ENCODE measurements at regions not wholly inside any gene's neighbourhood (a gene's known extent, or its start where the extent isn't known, plus 50 kb on each side); places are given as distances from the start of the nearest gene placed in this dataset.

DNA sequence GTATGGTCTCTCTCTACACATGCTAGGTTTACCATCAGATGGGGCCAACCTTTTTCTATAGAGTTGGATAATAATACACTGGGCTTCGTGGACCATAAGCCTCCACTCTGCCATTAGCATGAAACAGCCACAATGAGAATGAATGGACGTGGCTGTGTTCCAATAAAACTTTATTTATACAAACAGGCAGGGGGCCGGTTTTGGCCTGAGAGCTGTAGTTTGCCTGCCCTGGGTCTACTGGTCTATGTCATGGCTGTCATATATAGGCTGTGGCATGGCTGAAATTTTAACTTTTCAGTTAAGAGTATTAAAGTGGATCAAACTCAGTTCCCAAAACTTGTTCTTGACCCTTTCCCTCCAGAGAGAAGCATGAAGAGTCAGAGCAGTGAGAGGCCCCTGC lies 120.3 kb upstream of the MYL2 start:
- Histone ChIP-seq H3K9me3 (peaks cover 0 to 4% of the 10 kb centered on the region in 2 donors), H3K4me3 (no peak overlapping the region), H3K27me3 (no peaks in the 10 kb centered on the region), H3K27ac (no peak overlapping the region), H3K4me1 (ENCODE audit: insufficient read depth) (no peaks in the 10 kb centered on the region), H3K36me3 (no peaks in the 10 kb centered on the region)
- DNase-seq = no peak
- 83 to 93% (median 83%) methylated on average over 3 of the region's 3 CpGs for WGBS, 3 donors
- no peak for TF ChIP-seq EP300 (IDR thresholded peaks at IDR 0.05)
- no peak for TF ChIP-seq POLR2A (IDR thresholded peaks at IDR 0.05)
- TF ChIP-seq, protein P1, sequence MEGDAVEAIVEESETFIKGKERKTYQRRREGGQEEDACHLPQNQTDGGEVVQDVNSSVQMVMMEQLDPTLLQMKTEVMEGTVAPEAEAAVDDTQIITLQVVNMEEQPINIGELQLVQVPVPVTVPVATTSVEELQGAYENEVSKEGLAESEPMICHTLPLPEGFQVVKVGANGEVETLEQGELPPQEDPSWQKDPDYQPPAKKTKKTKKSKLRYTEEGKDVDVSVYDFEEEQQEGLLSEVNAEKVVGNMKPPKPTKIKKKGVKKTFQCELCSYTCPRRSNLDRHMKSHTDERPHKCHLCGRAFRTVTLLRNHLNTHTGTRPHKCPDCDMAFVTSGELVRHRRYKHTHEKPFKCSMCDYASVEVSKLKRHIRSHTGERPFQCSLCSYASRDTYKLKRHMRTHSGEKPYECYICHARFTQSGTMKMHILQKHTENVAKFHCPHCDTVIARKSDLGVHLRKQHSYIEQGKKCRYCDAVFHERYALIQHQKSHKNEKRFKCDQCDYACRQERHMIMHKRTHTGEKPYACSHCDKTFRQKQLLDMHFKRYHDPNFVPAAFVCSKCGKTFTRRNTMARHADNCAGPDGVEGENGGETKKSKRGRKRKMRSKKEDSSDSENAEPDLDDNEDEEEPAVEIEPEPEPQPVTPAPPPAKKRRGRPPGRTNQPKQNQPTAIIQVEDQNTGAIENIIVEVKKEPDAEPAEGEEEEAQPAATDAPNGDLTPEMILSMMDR (IDR thresholded peaks at IDR 0.05) = no peak
- intact Hi-C loops (cut with DNase I) = loop anchor here in 1 of 4 donors (10.0 kb wide), 1 partner anchor 174 kb away; no protein-coding TSS in a partner anchor

DNA sequence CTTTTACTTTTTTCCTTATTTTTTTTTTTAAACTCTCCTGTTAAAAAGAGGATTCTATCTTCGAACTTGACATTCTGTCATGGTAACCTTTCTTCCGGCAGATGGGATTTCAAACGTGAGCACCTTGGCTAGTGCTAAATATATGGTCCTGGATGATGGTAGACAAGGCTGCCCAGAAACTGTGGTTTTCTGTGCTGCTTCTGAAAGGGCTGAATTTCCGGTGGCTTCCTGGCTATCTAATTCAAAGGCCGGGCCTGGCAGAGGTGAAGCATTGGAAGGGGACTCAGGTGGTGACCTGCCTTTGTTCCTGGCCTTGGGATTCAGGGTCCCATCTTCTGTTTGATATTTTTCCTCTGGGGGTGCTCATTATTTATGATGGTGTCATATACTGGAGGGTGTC lies 118.6 kb upstream of the MYL2 start:
- intact Hi-C loops (cut with DNase I) = no loop called here
- 67 to 71% (median 69%) methylated on average over 5 of the region's 5 CpGs for WGBS, 3 donors
- no peak overlapping the region for H3K4me3 ChIP-seq
- no peak for DNase-seq
- peaks cover 0 to 4% of the 10 kb centered on the region in 2 donors for H3K9me3 ChIP-seq
- no peaks in the 10 kb centered on the region for H3K36me3 ChIP-seq
- no peaks in the 10 kb centered on the region for H3K27me3 ChIP-seq
- TF ChIP-seq EP300 (IDR thresholded peaks at IDR 0.05) = no peak
- no peak for TF ChIP-seq POLR2A (IDR thresholded peaks at IDR 0.05)
- TF ChIP-seq, protein P1 (IDR thresholded peaks at IDR 0.05) = no peak
- H3K4me1 ChIP-seq (ENCODE audit: insufficient read depth) = no peaks in the 10 kb centered on the region
- no peak overlapping the region for H3K27ac ChIP-seq

DNA sequence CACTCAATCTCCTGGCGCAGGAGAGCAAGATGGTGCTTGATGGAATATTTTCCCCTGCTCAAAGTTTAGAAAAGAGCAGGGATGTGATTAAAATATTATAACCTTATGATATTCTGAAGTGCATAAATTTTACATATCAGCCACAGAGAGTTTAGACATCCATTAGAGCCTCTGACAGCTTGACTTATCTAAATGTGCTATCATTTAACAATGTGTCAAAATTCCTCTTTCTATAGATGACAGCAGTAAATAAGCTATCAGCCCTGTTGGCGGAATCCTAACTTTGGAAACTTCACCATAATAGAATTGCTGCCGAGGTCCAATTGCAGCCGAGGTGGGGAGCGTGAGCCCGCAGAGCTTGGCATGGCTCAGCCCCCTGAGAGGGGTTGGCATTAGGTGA lies 117.7 kb upstream of the MYL2 start:
- intact Hi-C loops (cut with DNase I) = no loop called here
- WGBS, 3 donors = 69 to 83% (median 75%) methylated on average over 6 of the region's 6 CpGs
- Histone ChIP-seq H3K9me3 (peaks cover 0 to 4% of the 10 kb centered on the region in 2 donors), H3K27ac (no peak overlapping the region), H3K4me1 (ENCODE audit: insufficient read depth) (no peaks in the 10 kb centered on the region), H3K4me3 (no peak overlapping the region), H3K27me3 (no peaks in the 10 kb centered on the region), H3K36me3 (no peaks in the 10 kb centered on the region)
- no peak for DNase-seq
- TF ChIP-seq EP300 (IDR thresholded peaks at IDR 0.05) (no peak), POLR2A (IDR thresholded peaks at IDR 0.05) (no peak)
- TF ChIP-seq, protein P1 (IDR thresholded peaks at IDR 0.05) = no peak

DNA sequence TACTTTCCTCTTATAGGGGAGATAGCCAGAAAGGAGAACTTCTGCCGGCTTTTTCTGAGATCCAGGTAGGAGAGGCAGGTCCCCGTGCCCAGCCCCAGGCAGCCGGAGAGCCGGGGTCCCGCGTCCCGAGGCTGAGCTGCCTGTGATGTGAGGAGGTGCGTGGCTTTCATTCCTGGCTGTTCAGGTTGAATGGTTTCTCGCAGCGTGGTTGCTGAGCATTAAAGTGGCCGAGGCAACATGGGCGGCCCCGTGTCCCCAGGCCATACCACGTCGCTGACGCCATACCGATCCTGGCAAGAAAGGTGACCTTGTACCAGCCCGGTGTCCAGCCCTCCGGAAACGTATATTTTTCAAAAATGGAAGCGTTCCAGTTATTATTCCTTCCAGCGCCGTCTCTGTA lies 116.7 kb upstream of the MYL2 start:
- no peaks in the 10 kb centered on the region for H3K27me3 ChIP-seq
- WGBS, 3 donors = 30 to 48% (median 31%) methylated on average over 23 of the region's 23 CpGs

More for the DNA sequence above, 116.7 kb upstream of the MYL2 start:
- Histone ChIP-seq H3K4me1 (ENCODE audit: insufficient read depth) (no peaks in the 10 kb centered on the region), H3K4me3 (no peak overlapping the region), H3K27ac (no peak overlapping the region), H3K9me3 (peaks cover 0 to 4% of the 10 kb centered on the region in 2 donors), H3K36me3 (no peaks in the 10 kb centered on the region)
- DNase-seq = no peak
- TF ChIP-seq EP300 (IDR thresholded peaks at IDR 0.05) (no peak), POLR2A (IDR thresholded peaks at IDR 0.05) (no peak)
- TF ChIP-seq, protein P1 (IDR thresholded peaks at IDR 0.05) = no peak
- intact Hi-C loops (cut with DNase I) = no loop called here

All from ovary (tissue), 7 donors.